Epidermal melanocyte (primary cell): ENCODE measurements at regions not wholly inside any gene's neighbourhood (a gene's known extent, or its start where the extent isn't known, plus 50 kb on each side); places are given as distances from the start of the nearest gene placed in this dataset.
"Not testable (repeated sequence)": the region's sequence is repeated elsewhere in the genome, so short reads cannot be mapped to it uniquely, and the experiment has no call there.

ENCODE experiments used
- DNase-seq: peaks from one replicate; pipeline ENCODE4 v3.0.0; 2011; ENCODE audit warnings: low spot score; ENCODE audit not compliant: insufficient read length

DNA sequence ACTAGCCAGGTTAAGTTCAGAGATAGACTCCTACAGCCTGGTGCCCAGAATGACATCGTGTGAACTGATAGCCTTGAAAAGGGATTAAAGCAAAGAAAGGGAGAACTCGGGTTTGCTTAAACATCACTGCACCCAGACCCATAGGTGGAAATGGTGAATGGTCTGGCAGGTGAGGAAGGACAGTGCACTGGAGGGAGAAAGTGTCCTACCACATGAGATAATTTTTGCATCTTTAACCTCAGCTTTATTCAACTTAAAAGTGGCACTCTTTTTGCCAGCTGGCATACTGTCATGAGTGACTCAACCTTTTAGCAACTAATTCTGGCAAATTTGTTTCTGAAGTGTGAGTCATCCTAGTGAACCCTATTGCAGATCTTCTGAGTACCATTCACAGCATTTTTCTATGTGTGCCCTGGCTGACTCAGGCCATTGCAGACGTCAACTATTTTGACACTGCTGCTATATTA, 53.0 kb upstream of the DAPP1 start:
- peak; percentile 59 for DNase-seq

DNA sequence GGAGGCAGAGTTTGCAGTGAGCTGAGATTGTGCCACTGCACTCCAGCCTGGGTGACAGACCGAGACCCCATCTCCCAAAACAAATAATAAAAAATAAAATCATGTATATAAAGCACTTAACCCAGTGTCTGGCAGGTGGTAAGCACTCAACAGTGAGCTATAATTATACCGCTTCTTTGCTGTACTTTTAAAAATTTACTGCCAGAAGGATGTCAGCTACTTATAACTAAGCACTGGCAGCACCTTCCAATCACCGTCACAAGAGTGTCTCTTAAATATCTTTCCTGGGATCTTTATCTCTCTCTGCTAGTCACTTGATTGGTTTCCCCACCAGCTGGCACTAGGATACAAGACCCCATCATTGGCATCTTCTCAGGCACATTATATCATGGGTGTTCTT, 53.9 kb upstream of the DAPP1 start:
- DNase-seq: no peak

DNA sequence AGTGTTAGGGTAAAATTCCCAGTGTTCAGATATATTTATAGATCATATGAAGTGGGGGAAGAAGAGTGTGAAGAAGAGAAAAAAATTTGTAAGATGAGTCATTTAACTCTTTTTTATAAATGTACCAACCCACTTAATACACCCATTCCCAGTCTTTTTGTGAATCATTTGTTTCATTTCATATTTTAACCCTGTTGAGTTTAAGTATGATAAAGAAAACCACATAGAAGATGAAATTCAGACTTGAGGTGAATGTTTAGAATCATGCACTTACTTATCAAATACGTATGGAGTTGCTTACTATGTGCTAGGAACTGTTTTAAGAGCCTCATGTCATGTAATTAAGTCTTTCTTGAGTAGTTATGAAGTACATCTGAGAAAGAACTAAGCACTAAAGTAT, 56.6 kb upstream of the DAPP1 start:
- no peak for DNase-seq

DNA sequence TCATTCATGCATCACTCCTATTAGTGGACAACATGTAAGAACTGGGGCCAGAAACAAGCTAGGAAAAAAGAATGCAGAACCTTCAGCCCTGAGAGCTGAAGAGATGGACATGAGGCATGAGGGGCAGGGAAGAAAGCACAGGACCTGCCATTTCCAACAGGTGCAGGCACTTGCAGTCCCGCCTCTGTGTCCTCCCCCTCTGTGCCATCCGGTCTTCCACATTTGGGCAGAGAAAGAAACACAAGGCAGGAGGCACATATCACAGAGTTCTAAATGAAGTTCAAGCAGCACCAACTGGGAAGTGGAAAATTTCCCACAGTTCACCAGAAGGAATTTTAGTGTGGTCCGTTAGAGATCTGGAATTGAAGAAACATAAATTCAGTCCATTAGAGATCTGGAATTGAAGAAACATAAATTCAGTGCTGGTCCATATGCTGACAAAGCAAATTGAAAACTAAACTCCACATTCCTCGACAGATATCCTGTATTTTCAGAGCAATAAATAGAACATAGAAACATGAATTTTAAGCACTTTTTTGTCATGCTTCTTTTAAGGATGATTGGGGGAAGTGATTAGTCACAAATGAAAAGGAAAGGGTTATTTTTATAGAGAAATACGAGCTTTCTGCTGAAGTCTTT, 57.2 kb upstream of the DAPP1 start:
- no peak for DNase-seq

DNA sequence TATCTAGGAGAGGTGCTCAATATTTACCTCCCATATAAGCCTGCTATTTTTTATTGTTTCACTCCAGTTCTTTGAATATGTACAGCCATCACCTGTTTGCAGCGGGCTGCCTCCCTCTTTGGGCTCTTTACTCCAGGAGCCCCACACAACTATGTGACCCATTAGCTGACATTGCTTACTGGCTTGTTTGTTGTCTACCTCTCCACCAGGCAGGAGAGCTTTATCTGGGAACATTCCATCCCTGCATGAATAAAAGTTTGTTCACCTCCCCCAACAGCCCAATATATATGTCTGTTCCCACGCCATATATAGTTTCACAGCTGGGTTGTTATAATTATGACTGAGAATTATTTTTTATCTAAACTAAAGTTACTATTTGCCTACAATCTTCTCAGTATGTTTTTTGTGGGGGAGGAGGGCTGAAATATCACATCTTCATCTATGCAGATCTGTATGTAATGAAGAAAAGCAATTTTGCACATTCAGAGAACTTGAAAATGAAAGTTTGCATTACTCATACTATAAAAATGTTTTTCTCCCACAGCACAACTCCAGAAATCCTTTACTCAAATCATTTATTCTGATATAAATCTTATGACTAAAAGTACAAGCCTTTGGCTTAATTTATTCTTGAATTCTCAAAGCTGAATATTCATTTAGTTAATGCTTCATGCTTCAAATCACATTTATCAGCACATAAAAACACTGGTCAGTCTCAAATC, 61.2 kb upstream of the DAPP1 start:
- DNase-seq: no peak

DNA sequence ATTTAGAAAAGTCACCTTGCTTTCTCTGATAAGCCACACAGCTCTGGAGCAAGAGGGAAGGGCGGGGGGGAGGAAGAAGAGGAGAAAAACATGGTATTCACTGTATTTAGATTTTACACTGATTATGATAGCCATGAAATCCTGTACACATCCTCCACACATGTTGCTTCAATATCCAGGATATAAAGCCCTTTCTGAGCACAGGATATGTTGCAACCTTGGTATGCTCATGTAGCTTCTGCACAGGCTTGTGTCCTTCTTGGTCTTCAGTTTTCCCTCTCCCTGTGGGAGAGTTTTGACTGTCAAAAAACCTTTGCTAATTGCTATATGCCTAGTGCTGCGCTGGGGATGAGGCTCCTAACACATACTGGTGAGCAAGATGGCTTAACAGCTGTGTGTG, 61.9 kb upstream of the DAPP1 start:
- no peak for DNase-seq

DNA sequence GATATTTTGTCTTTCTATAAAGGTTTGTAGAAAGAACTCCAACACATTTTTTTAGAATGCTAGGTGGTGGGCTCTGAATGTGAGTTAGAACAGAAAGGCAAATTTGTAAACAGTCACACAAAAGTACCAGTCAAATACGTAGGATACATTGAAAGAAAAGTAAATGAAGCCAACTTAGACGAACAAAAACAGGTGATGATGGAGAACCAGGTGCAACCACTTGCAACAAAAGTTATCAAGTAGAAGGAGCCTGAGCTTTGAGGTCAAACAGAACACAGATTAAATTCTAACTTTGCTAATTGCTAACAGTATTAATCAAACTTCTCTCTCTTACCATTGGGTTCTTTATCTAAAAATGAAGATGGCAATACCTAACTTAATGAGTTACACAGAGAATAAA, 62.7 kb upstream of the DAPP1 start:
- DNase-seq: no peak

DNA sequence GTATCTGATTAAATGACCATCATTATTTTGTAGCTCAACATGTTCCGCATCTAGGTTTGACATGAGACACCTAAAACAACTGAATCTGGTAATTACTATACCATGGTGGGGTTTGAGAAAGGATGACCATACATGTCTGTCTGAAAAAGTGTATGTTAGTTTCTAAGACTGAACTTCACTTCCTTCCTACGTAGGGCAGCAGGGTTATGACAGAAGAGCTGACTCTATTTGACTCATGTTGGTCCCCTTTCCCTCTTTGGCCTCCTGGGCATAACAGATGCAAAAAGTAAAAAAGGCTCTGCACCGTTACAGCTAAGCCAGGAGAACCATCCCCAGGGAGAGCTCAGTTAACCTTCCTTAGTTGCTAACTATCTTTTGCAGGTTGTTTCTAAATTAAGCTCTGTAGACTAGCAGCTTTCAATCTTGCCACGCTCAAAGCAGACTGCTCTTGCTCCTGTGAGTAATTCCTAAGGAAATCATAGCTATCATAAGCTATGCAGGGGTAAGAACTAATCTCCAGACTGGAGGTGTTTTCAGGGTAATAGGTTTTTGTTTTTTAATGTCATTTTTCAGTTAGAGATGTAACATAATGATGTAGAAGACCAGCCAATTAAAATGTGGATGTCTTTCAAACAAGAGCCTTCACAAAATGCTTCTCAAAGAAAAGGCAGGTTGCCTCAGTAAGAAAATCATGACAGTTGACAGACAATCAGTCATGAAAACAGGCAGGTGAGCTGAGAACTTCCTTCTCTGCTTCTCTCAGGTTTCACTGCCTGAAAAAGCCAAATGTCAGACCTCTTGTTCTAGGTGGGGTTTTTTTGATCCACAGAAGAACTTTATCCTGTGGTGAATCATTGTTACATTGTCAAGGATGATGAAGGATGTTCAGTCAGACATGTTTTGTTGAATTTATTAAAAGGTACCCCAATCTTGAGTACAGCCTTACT, 66.9 kb upstream of the DAPP1 start:
- DNase-seq: no peak

DNA sequence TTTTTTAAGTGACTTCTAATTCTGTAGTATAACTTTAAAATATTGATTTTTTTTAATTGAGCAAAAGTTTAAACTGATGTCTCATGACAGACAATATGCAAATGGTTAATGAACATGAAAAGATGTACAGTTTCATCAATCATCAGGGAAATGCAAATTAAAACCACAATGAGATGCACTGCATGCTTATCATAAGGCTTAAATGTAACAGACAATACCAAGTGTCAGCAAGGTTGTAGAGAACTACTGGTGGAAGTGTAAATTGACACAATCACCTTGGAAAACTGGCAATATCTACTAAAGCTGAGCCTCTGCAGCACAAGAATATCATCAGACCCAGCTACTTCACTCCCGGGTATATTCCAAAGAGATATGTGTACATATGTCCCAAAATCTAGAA, 70.2 kb upstream of the DAPP1 start:
- no peak for DNase-seq

DNA sequence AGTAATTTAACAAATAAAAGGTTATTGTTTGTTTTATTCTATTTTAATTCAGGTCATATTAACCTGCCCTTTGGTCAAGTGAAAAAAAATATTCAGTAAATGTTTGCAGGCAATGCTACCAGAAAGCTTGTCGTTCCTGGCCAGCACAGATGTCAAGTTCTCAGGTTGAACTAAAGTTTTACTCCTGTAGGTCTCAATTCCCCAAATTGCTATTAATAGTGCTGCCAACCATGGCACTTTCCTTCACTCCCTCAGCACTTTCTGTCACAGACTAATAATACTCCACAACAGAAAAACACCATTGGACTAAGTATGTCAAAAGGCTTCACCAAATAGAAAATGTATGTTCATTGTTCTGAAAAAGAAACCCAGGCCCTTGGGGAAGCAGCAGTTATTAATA, 79.2 kb upstream of the C4orf54 start:
- no peak for DNase-seq

DNA sequence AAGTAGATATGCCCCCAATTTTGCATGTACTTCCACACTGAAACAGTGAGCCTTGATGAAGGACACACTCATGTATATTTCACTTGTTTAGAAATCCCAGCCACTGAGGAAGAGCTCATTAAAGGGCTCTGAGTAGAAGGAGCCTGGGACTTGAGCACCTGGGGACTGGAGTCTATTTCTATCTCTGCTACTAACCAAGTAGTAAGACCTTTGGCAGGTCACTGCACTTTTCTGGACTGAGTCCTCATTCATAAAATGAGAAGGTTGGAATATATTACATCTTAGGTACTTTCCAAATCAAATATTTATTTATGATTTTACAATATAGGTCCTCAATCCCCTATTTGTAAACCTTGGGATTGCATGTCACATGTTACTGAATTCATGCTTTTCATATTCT, 78.2 kb upstream of the C4orf54 start:
- DNase-seq: no peak

DNA sequence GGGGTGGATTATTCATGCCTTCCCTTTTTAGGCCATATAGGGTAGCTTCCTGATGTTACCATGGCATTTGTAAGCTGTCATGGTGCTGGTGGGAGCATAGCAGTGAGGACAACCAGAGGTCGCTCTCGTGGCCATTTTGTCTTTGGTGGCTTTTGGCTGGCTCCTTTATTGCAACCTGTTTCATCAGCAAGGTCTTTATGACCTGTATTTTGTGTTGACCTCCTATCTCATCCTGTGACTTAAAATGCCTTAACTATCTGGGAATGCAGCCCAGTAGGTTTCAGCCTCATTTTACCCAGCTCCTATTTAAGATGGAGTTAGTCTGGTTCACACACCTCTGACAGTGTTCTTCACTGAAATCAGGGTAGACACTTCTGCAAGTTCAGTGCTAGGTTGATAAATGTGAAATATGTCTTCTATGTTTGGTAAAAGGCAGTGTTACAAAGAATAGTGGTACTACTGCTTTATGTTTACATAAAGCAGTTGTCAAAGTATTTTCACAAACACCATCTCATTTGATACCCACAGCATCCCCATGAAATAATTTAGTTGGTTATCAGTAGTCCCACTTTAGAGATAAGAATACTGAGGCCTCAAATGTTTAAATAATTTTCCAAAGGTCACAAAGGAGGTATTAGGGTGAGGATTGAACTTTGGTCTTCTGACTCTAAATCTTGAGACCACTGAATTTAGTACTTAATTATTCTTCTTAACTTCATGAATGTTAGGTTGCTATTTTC, 77.1 kb upstream of the C4orf54 start:
- DNase-seq: no peak

DNA sequence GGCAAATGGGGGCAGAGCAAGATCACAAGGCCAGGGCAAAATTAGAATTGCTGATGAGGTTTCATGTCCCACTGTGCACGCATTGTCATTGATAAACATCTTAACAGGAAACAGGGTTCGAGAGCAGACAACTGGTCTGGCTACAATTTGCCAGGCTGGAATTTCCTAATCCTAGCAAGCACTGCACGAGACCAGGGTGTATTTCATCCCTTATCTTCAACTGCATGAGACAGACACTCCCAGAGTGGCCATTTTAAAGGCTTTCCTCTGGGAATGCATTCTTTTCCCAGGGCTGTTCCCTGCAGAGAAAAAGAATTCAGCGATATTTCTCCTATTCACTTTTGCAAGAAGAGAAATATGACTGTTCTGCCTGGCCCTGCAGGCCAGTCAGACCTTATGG, 75.8 kb upstream of the C4orf54 start:
- not testable (repeated sequence) for DNase-seq

DNA sequence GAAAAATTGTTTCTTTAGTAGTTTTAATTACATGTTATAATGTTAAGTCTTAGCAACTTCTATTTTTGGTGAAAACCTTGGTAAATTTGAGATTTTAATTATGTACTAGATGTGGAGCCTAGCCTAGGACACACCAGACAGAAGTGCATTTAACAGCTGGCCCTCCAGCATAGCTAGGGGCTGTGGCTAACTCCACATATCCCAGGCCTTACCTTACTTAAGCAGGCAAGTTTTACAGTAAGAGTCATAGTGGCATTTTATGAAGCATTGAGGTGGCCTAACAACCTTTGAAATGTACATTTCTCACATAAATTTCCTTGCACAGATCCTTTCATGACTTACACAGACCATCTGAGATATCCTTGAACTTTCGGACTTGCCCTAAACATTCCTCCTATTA, 71.6 kb upstream of the C4orf54 start:
- DNase-seq: no peak

DNA sequence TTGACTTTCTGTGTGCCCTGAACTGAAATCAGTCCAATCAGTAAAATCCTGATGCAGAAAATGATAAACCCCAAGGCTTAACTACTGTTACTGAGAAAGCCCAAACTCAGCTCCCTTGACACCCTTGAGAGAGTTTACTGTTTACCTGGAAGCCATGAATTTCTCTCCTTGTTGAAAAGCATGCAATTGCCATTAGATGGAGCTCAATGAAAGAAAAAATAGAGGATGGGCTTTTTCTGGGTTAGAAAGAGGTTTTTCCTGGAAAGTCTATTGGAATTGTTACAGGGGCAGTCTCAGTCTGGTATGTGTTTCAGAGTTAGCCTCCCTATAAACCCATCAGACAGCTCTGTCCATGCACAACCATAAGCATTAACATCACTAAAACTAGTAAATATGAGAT, 66.4 kb upstream of the C4orf54 start:
- DNase-seq: no peak

DNA sequence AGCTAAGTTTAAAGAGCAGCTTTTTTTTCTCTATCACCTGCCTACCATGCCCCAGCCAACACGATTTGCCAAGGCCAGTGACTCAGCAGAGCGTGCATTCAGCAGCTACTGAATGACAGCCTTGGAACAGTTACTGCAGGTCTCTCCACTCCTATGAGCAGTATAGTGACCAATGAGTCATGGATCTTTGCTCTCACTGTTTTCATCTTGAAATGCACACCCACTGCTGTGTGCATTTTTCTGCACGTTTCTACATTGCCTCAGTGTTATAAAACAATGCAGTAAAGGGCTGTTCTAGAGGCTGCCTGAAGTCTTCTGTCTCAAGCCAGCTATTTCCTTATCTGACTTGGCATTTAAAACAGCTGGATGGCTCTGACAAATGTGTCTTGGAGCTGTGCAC, 66.0 kb upstream of the C4orf54 start:
- DNase-seq: peak; percentile 21

DNA sequence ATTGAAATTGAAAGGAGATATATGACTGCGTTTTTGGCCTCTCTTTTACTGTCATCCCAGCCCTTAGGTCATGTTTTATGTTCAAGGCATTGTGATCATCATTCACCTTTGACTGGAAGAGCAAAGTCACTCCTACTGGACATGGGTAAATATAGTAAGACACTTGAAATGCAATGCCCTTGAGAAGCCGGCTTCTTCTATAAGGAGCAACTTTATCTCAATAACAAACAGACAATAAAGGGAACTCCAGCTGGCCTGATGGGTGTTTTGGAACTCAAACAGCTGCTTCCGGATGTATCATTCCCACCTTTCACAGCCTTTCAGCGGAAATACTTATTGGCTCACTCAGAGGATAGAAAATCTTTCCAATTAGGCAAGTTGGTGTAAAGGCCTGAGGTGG, 65.1 kb upstream of the C4orf54 start:
- DNase-seq: no peak

DNA sequence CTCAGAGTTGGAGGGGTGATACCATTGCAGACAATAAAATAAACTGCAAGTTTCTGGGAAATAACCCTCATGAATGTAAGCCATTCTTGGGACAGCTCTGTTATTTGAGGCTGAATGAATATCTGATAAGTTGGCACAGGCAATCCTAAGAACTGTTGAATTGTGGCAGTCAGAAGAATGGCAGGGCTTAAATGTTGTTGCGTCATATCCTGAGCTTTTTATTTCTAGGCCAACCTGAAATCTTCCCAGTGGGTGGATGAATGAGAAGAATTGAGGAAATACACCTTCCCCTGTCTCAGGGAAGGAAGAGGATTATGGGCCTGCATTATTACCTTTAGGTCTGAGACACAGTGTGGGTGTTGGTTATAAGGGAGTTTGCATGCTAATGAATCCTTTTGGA, 64.4 kb upstream of the C4orf54 start:
- DNase-seq: no peak

DNA sequence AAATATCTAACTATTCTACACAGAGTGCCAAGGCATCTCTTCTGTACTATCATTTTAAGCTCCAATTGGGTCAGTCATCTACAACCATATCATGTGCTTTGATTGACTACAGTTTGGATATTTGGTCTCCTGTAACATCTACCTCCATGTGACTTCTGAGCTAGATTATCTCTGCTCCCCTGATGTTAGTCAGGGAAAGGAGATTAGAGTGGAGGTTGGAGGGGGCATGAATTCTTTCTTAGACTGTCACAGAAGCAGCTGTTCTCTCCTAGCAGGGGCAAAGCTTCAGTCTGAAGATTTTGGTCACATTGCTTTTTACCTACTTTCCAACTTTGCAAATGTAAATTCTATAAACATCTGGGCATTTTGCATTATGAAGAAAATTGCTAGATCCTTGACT, 62.6 kb upstream of the C4orf54 start:
- DNase-seq: no peak

DNA sequence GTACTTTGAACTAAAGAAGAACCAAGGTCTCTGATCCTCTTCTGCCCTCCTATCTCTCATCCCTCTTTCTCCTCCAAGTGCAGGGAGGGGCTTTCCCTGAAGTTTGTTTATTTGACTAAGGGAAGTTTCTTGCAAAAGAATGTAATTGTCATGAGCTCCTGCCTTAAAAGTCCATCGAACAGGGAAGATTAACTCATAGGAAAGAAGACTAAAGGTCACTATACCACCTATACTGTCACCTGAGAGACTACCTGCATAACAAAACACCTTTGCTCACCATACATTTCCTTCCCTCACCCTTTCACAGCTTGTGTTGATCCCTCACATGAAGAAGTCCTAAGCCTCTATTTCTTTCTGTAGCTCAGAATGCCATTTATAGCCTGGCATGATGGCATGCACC, 59.4 kb upstream of the C4orf54 start:
- no peak for DNase-seq

DNA sequence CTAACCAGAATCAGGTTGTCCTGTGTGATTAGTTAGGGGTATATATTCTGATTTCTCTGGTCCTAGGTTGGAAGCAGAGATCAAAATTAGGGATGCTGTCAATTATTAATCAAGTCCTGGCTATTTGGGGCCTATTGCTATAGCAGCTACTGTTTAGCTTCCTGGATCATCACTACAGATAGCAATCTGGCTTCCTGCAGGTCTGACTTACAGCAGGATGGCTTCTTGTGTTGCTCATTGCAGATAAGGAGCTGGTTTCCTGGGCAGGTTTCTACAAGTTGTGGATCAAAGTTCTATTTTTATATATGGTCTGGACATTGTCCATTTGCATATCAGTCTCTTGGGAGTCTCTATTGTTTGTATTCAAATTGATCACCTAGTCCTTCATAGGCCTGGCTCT, 57.7 kb upstream of the C4orf54 start:
- no peak for DNase-seq

DNA sequence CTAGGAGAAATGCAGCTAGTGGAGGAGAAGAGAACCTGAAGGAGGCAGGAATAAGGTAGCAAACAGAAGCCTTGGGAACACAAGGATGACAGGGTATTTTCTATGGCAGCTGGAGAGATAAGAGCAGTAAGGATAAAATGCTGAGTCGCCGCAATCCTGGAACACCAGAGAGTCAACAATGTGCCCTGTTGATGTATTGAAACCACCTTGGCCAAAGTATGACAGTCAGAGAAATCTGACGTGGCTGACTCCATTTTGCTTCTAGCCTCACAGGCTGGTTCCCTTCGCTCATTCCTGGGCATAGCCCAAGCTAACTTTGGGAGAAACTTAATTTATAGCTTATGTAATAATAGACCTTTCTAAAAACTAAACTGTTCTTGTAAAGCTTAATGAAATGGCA, 56.6 kb upstream of the C4orf54 start:
- DNase-seq: no peak
